ENCODE measurements at regions not wholly inside any gene's neighbourhood (a gene's known extent, or its start where the extent isn't known, plus 50 kb on each side); places are given as distances from the start of the nearest gene placed in this dataset.
"Not testable (repeated sequence)": the region's sequence is repeated elsewhere in the genome, so short reads cannot be mapped to it uniquely, and the experiment has no call there.

DNA sequence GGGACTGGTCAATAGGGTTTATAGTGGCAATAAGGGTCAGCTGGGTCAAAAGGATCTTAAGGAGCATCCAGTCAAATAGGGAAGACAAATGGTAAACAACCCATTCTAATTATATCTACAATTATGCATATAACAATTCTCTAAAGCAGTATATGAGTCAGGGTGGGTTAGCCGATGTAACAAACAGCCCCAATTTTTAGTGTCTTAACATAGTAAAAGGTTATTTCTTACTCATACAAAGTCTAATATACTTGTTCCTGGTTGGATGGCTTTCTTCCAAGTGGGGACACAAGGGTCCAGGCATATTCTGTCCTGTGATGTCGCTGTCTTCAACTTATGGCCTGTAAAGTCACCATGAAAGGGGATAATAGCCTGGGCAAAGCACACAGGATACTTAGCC lies 97.9 kb upstream of the GALNT15 start:
- DNase-seq (ENCODE audit: low read depth) = no peak

DNA sequence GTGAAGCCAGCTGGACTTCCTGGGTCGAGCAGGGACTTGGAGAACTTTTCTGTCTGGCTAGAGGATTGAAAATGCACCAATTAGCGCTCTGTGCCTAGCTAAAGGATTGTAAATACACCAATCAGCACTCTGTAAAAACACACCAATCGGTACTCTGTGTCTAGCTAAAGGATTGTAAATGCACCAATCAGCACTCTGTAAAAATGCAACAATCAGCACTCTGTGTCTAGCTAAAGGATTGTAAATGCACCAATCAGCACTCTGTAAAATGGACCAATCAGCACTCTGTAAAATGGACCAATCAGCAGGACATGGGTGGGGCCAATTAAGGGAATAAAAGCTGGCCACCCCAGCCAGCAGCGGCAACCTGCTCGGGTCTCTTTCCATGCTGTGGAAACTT lies 97.3 kb upstream of the GALNT15 start:
- DNase-seq (ENCODE audit: low read depth) = not testable (repeated sequence)

DNA sequence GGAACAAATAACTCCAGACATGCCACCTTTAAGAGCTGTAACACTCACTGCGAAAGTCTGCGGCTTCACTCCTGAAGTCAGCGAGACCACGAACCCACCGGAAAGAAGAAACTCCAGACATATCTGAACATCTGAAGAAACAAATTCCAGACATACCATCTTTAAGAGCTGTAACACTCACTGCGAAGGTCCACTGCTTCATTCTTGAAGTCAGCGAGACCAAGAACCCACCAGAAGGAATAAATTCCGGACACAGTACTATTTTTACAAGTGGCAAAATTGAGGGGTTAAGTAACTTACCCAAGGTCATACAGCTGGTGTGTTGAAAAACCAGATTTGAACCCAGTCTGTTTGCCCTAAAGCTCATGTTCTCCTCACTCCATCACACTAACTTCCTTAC lies 96.8 kb upstream of the GALNT15 start:
- DNase-seq (ENCODE audit: low read depth) = peak; percentile 65

DNA sequence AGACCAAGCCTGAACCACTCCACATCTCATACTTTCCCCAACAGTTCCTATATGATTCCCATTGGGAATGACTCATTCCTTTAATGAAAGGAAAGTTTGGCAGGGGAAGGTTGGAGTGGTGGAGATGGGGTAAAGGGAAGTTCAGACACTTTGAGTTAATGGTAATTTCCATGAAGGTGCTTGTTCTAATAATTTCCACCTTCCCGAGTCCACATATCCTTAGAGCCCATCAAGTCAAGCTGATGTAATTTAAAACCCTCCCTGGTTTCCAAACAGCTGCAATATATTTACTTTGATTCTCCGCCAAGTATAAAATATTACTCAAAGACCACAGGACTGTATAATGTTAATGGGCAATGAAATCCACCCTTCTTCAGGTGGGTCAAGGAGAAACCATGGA lies 95.0 kb upstream of the GALNT15 start:
- peak; percentile 92 for DNase-seq (ENCODE audit: low read depth)

DNA sequence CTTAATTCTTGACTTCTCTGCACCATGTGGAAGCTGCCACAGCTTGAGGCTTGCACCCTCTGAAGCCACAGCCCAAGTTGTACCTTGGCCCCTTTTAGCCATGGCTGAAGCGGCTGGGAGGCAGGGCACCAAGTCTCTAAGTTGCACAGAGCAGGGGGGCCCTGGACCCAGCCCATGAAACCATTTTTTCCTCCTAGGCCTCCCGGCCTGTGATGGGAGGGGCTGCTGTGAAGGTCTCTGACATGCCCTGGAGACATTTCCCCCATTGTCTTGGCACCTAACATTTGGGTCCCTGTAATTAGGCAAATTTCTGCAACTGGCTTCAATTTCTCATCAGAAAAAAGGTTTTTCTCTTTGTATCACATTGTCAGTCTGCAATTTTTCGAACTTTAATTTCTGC lies 92.8 kb upstream of the GALNT15 start:
- DNase-seq (ENCODE audit: low read depth) = no peak

DNA sequence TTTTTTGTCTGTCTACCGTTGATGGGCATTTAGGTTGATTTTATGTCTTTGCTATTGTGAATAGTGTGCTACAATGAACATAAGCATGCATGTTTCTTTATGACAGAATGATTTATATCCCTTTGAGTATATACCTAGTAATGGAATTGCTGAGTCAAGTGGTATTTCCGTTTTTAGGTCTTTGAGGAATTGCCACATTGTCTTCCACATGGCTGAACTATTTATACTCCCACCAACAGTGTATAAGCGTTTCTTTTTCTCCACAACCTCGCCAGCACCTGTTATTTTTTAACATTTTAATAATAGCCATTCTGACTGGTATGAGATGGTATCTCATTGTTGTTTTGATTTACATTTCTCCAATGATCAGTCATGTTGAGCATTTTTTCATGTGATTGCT lies 89.6 kb upstream of the GALNT15 start:
- DNase-seq (ENCODE audit: low read depth) = peak; percentile 74

DNA sequence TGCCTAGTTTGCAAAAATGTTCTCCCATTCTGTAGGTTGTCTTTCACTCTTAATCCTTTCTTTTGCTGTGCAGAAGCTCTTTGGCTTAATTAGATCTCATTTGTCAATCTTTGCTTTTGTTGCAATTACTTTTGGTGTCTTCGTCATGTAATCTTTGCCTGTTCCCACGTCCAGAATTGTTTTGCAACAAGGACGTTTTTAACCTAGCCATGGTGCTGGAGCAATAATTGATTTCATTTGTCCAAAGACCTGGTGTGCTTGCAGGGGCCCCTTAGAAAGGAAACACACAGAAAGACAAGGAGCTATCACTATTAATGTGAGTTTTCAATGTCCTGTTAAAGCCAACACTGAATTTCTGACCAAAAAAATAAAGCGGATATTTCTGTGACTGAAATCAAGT lies 89.1 kb upstream of the GALNT15 start:
- DNase-seq (ENCODE audit: low read depth) = no peak

DNA sequence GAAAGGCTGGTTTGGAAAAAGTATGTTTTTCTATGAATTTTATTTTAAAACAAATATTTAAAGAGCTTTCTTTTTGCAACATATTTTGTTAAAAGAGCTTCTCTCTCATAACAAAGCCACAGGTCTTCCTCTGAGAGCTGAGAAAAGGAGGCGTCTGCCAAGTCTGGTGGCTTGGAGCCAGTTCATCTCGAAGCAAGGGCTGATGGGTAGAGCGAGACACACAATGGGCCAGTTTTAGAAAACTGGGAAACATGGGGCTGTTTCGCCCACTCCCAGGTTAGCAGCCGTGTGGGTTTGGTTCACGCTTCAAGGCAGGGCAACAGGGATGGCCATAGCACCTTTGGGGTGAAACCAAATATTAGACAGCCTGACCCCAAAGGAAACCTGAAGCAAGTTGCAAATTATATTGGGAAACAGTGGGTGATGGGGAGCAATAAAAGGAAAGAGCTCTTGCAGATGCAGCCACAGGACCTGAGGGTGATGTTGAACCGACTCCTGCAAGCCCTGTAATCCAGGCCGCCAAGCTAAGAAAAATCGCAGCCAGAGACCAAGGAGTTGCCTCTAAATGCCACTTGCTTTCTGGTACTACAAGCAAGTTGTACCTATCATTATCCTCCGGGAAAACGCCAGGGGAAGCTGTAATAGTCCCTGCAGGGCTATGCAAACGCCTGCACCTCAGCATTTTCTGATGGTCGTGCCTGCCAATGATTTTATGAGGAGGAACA lies 88.4 kb upstream of the GALNT15 start:
- no peak for DNase-seq (ENCODE audit: low read depth)

DNA sequence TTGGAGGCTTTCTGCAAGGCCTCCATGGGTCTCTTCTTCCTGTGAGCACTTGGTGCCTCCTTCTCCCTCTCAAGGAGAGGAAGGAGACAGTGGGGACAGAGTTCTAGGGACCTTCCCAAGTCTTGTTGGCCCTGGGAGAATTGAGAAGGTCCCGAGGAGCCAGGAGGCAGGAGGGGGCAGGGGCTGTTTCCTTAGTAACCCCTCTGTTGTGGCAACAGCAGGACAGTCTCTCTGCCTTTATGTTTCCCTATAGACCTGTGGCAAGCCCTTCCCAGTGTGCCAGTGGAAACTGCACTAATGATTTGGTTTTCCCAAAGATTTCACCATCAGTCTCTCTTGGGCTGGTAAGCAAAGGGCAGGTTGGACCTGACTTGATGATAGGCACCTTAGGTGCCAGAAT lies 87.8 kb upstream of the GALNT15 start:
- peak; percentile 32 for DNase-seq (ENCODE audit: low read depth)

DNA sequence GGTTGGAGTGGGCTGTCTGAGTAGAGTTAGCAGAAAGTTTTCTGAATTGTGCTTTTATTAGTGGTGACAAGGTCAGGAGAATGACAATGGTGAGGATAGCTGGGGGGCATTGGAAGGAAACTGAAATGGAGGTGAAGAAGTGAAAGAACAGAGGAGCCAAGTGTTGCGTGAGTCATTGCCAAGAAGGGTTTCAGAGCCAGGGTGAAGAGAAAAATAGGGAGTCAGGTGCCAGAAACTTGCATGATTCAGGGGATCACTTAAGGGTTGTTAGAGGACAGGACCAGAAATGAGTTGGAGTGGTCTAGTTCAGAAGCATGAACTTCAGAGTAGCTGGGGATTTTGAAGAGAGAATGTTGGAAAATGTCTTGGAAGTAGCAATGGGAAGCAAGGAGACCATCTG lies 86.0 kb upstream of the GALNT15 start:
- DNase-seq (ENCODE audit: low read depth) = peak; percentile 79

DNA sequence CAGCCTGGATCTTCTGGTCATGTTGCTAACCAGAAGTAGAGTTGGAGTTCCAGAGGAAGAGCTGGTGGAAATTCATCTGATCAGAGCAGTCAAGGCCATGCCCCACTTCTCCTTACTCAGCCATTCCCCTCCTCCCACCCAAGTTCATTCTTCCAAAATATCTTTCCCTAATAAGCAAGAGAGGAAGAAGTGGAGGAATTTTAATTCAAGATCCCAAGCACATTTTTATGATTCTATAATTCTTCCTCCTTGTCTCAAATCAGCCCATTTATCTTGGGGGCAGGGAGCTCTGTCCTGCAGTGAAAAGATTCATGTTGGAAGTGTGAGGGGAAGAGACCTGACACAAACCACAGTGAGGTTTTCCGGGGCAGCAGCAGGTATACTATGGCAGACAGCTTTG lies 85.0 kb upstream of the GALNT15 start:
- DNase-seq (ENCODE audit: low read depth) = no peak

DNA sequence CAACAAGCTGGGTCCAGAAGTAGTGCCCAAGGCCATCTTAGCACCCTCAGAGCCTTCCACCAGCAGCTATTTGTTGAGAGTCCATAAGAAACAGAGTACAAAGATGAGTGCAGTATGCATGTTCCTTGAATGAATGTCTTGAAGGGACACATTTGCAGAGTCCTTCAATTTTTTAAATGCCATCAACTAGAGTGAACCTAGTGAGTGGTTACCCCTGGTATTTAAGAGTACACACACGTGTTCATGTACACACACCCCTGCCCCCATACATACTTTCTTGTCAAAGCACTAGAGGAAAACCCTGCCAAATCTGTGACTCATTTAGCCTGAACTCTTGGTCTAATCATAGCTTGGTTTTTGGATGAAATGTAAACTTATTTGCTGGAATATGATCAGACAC lies 84.5 kb upstream of the GALNT15 start:
- DNase-seq (ENCODE audit: low read depth) = peak; percentile 95

DNA sequence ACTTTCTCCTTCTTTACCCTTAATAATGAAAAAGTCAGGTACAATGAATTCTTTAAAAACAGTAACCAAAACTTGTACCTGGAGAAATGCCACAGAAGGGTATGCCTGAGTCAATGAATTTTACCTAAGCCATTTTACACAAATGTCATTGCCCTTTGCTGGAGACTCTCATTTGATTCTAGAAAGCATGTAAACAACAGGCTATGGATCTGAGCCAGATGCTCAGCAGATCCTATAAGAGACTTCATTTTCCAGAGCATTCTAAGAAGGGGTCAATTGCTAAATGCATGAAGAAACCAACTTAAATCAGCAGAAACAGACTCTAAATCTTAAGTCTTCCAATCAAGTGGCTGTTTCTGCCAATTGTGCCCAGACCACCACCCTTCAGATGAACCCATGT lies 83.8 kb upstream of the GALNT15 start:
- no peak for DNase-seq (ENCODE audit: low read depth)

DNA sequence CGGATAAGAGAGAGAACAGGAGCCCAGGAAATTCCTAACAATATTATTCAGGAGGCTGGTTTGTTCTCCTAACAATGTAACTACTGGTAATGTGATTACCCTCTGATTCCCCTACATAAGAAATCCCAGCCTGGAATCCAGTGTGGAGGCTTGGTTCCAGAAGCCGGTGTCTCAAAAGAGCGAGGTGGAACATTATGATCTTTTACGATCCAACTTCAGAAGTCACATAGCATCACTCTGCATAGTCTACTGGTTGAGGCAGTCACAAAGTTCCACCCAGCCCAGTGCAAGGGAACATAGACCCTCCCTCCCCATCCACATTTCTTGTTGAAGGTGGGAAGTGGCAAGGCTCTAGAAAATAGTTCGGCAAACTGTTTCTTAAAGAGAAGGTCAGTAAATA lies 81.6 kb upstream of the GALNT15 start:
- DNase-seq (ENCODE audit: low read depth) = no peak

DNA sequence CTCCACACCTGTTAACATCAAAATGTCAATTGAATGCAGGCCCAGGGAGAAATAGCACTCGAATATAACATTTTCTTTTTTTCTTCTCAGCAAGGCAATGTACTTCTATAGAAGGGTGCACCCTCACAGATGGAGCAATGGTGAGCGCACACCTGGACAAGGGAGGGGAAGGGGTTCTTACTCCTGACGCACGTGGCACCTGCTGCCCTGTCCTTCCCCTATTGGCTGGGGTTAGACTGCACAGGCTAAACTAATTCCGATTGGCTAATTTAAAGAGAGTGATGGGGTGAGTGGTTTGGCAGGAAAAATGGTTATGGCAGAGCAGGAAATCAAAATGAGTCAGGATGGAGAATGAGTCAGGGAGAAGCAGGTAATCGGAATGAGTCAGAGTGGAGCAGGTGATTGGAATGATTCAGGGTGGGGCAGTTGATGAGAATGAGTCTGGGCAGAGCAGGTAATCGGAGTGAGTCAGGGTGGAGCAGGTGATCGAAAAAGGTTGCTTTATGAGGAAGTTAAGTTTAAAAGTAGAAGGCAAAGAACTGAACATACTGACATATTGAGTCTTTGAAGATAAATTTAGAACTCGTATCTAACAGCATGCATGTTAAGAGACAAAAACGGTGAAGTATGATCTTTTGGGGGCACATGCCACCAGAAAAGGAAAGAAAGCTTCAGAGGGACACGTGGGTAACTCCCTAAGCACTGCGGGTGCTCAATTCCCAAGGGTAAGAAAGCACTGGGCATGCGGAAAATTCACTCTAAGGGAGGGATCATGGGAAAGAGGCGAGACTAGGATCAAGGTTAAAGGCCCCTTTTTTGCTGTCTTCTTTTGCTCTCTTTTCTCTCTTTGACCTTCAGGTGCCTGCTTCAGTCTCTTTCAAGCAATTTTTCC lies 72.9 kb upstream of the GALNT15 start:
- peak; percentile 72 for DNase-seq (ENCODE audit: low read depth)

DNA sequence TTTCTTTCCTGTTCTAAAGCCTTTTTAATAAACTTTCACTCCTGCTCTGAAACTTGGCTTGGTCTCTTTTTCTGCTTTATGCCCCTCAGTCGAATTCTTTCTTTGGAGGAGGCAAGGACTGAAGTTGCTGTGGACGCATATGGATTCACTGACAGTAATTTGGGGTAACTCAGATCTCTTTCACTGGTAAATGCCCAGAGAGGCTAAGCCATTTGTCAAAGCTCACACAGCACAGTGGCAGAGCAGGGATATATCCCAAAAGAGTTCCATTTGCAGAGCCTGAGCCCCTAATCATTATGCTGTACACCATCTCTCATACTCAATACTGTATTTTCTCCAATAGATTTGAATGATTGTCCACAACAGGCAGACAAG lies 72.3 kb upstream of the GALNT15 start:
- DNase-seq (ENCODE audit: low read depth) = no peak

DNA sequence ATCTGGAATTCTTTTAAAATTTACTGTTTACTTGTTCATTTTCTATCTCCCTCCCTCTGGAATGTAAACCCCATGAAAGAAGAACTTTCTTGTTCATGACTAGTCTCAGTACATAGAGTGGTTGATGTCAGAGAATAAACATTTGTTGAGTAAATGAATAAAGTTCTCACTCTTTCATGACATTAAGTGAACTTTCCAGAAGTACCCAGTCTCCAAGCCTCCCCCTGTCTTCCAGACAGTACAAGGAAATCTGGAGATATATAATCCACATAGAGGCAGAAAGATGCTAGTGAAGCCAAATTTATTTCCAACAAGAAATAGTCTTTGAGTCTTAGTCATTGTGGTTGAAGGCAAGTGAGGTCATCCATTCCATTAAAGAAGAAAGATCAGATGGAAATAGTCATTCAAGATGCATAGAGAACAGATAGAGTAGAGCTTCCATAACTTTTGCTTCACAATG lies 71.5 kb upstream of the GALNT15 start:
- DNase-seq (ENCODE audit: low read depth) = peak; percentile 81

DNA sequence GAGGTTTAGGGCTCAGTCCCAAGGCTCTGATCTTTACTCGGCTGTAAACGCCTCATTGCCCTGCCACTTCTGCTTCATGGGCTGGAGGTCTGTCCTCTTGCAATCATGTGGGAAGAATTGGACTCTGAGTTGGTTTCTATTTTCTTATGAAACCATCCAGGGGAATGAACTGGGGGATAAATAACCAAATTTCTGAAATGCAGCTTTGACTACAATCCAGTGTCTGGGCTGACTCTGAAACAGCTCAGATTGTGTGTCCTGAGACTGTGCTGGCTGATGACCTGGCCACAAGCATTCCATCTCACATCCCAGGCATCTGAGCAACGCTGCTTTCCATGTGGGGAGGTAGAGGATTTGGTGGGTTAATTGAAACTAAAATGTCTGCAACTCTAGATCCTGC lies 71.0 kb upstream of the GALNT15 start:
- DNase-seq (ENCODE audit: low read depth) = peak; percentile 79

DNA sequence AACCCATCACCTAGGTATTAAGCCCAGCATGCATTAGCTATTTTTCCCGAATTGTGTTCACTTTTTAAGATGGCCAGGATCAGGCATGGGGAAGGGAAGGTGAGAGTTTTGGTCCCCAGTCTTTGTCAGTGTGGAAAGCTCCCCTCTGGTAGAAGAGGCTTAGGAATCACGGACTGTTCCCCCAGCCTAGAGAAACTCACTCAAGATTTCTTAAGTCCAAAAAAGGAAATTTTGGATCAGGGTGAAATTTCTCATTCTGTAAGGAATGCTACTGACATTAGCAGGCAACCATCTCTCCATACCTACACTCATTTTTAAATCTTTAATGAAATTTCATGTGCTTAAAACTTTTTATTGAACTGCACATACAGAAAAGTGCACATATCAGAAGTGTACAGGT lies 70.3 kb upstream of the GALNT15 start:
- DNase-seq (ENCODE audit: low read depth) = no peak

DNA sequence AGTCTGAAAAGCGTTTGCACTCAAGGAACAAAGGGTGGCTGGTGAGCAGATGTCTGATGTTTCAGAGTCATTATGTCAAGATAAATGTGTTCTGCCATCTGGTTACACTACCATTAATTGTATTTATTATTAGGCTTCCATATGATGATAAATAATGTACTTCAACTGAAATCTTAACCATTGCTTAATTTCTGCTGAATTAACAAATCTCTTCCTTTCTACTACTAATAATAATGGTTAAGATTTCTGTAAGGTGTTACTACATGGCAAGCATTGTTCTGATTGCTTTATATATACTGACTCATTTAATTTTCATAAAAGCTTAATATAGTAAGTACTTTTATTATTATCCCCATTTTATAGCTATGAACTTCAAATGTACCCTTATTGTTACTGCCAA lies 68.4 kb upstream of the GALNT15 start:
- no peak for DNase-seq (ENCODE audit: low read depth)

DNA sequence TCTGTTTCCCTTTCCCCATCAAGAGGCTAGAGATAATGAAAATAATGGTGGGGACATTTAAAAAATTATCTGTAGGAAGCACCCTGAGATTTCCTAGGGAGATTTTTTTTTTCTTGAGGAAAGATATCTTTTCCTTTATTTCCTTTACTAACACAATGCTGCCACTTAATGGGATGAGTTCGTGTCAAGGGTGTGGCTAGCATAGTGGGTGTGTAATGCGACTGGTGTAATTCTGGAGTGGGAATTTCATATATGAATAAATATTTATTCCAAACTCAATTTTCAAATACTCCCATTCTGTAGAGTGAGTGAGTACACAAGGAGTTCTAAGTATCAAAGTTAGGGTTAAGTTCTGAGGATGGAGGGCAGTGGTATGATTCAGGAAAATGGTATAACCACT lies 66.1 kb upstream of the GALNT15 start:
- DNase-seq (ENCODE audit: low read depth) = no peak

DNA sequence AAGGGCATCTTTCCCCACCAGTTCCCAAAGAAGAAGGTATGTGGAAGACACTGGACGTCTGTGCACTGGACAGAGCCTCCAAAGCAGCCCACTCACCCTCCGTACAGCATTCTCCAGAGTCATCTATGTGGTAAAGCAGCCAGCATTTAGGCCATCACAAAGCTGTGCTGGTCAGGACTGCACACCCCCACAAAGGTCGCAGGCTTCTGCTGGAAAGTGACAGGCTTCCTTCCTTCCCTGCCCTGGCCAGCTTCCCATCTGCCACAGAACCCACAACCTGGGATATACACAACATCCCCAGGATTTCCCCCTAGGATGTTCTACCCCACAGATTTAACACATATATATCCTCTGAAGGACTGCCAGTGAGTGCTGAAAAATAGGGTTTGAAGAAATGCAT lies 64.6 kb upstream of the GALNT15 start:
- DNase-seq (ENCODE audit: low read depth) = no peak

DNA sequence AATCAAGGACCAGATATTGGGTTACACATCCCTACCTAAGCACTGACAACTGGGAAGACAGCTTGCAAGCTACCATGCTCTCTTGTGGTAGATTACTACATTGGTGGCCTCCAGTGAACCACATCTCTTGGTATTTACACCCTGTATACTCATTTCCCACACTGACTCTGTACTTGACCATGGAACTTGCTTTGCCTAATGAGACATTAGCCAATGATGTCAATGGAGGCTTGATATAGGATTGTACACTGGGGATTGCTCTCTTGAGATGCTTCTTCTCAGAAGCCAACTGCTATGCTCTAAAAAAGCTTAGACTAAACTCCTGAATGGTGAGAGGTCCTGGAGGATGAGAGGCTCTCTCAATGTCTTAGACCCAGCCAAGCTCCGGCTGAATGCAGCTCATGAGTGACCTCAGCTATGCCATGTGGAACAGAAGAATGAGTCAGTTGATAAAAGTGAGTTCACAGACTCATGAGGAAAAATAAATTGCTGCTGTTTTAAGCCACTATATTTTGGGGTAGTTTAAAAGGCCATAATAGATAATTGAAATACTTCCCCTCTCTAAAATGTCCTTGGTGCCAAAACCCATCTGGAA lies 61.5 kb upstream of the GALNT15 start:
- DNase-seq (ENCODE audit: low read depth) = peak; percentile 68
